CD14-positive monocyte (primary cell): ENCODE measurements at regions not wholly inside any gene's neighbourhood (a gene's known extent, or its start where the extent isn't known, plus 50 kb on each side); places are given as distances from the start of the nearest gene placed in this dataset.

Experiments
- DNase-seq, 3 donors: peaks; one replicate each; pipeline ENCODE4 v3.0.0-alpha.2; 2011 to 2022
- H2AFZ ChIP-seq: 2 replicates; pipeline ENCODE4 v1.6.0; 2012; ENCODE audit warnings: mild to moderate bottlenecking, low read depth, low read length, inconsistent platforms; ENCODE audit not compliant: insufficient read depth, poor library complexity, severe bottlenecking
- H3K27ac ChIP-seq, 2 donors: 1 replicate in 1 of 2; 2 replicates in 1 of 2; pipeline ENCODE4 v1.5.1; 2012 to 2013; ENCODE audit warnings: low read length in 2 of 2, control low read depth in 1 of 2, inconsistent platforms in 1 of 2, low read depth in 1 of 2, mild to moderate bottlenecking in 1 of 2
- H3K27me3 ChIP-seq, 2 donors: one replicate each; pipeline versions ENCODE4 v1.6.0 to v1.6.1; 2011 to 2013; ENCODE audit warnings: low read length in 2 of 2; ENCODE audit not compliant: control insufficient read depth in 2 of 2, insufficient read depth in 2 of 2
- H3K36me3 ChIP-seq, 2 donors: replicated peaks in 1 of 2; 1 replicate in 1 of 2; 2 replicates in 1 of 2; pipeline versions ENCODE4 v1.5.1 to v1.6.1; 2012 to 2013; ENCODE audit warnings: low read length in 2 of 2, control low read depth in 1 of 2, inconsistent platforms in 1 of 2, mild to moderate bottlenecking in 1 of 2; ENCODE audit not compliant: insufficient read depth in 2 of 2, control insufficient read depth in 1 of 2
- H3K4me1 ChIP-seq, 2 donors: 1 replicate in 1 of 2; 2 replicates in 1 of 2; pipeline versions ENCODE4 v1.5.1 to v1.6.1; 2012 to 2013; ENCODE audit warnings: low read length in 2 of 2, control low read depth in 1 of 2, inconsistent platforms in 1 of 2, mild to moderate bottlenecking in 1 of 2, moderate library complexity in 1 of 2; ENCODE audit not compliant: insufficient read depth in 2 of 2, control insufficient read depth in 1 of 2
- H3K4me2 ChIP-seq: replicated peaks from 2 replicates; pipeline ENCODE3; 2012; ENCODE audit warnings: low read length, moderate library complexity, mild to moderate bottlenecking; ENCODE audit not compliant: poor library complexity, severe bottlenecking; ENCODE audit errors: extremely low read depth
- H3K4me3 ChIP-seq, 3 experiments: fragments of 200-600 bp in 1 of 3; sonication (generic) in 1 of 3; replicated peaks in 1 of 3; 1 replicate in 2 of 3; 2 replicates in 1 of 3; pipeline ENCODE4 v1.5.1; 2011 to 2013; ENCODE audit warnings: low read length in 3 of 3, mild to moderate bottlenecking in 3 of 3, control low read depth in 2 of 3, low read depth in 2 of 3, inconsistent platforms in 1 of 3, moderate library complexity in 1 of 3
- H3K79me2 ChIP-seq: 2 replicates; pipeline ENCODE4 v1.6.0; 2012; ENCODE audit warnings: mild to moderate bottlenecking, control low read depth, inconsistent platforms, low read length, moderate library complexity; ENCODE audit not compliant: insufficient read depth
- H3K9ac ChIP-seq: 2 replicates; pipeline ENCODE4 v1.6.0; 2017; ENCODE audit warnings: low read length, mild to moderate bottlenecking; ENCODE audit not compliant: insufficient read depth, poor library complexity, severe bottlenecking
- H3K9me3 ChIP-seq, 2 donors: replicated peaks in 1 of 2; 1 replicate in 1 of 2; 2 replicates in 1 of 2; pipeline versions ENCODE4 v1.5.1 to v1.6.1; 2012 to 2013; ENCODE audit warnings: low read length in 2 of 2, control low read depth in 1 of 2; ENCODE audit not compliant: control insufficient read depth in 1 of 2, insufficient read depth in 1 of 2
- H4K20me1 ChIP-seq: 2 replicates; pipeline ENCODE4 v1.6.0; 2012; ENCODE audit warnings: mild to moderate bottlenecking, low read length, control low read depth, moderate library complexity; ENCODE audit not compliant: insufficient read depth
- H3K27ac Mint-ChIP-seq, 7 donors: one replicate each; pipeline ENCODE4 v1.8.0; 2020; ENCODE audit warnings: mild to moderate bottlenecking in 7 of 7, mixed read lengths in 7 of 7, moderate library complexity in 6 of 7, inconsistent platforms in 2 of 7
- H3K27me3 Mint-ChIP-seq, 3 donors: one replicate each; pipeline ENCODE4 v1.8.0; 2021 to 2022; ENCODE audit warnings: low read depth in 3 of 3, mild to moderate bottlenecking in 3 of 3, mixed read lengths in 3 of 3, moderate library complexity in 3 of 3, inconsistent platforms in 1 of 3
- H3K36me3 Mint-ChIP-seq, 2 donors: one replicate each; pipeline ENCODE4 v1.8.0; 2020; ENCODE audit warnings: mixed read lengths in 2 of 2, inconsistent platforms in 1 of 2, mild to moderate bottlenecking in 1 of 2
- H3K4me1 Mint-ChIP-seq: one replicate; pipeline ENCODE4 v1.8.0; 2020; ENCODE audit warnings: mild to moderate bottlenecking, mixed read lengths
- H3K4me3 Mint-ChIP-seq, 2 donors: one replicate each; pipeline ENCODE4 v1.8.0; 2020; ENCODE audit warnings: mild to moderate bottlenecking in 2 of 2, mixed read lengths in 2 of 2, moderate library complexity in 1 of 2
- H3K9me3 Mint-ChIP-seq, 7 donors: one replicate each; pipeline ENCODE4 v1.8.0; 2020 to 2022; ENCODE audit warnings: mixed read lengths in 7 of 7, mild to moderate bottlenecking in 6 of 7, moderate library complexity in 6 of 7, inconsistent platforms in 2 of 7
- CTCF ChIP-seq: fragments of 200-600 bp; IDR thresholded peaks from one replicate; pipeline ENCODE4 v1.8.0; 2022; ENCODE audit warnings: antibody characterized with exemption, mild to moderate bottlenecking
- WGBS: methylation state at CpG from one replicate; pipeline ENCODE4 v1.1.5; 2013; ENCODE audit warnings: missing lambda C conversion rate; ENCODE audit not compliant: insufficient coverage; 5-methylcytosine and 5-hydroxymethylcytosine counted together
- intact Hi-C, 2 donors: fragments of 100-400 bp; cut with micrococcal nuclease; formaldehyde crosslinking; loops; one replicate each; pipeline versions ENCODE4 v1.15.0 to v1.15.1; 2023

GRCh38 chr9:13900449-13900848 lies 413.5 kb downstream of the NFIB start:
- 76% methylated on average over 2 of the region's 5 CpGs for WGBS
- Mint-ChIP-seq H3K4me1 (no peaks in the 10 kb centered on the region), H3K4me3 (no peak overlapping the region), H3K36me3 (no peaks in the 10 kb centered on the region), H3K27ac (no peak overlapping the region), H3K9me3 (peaks cover 0 to 3% (median 0%) of the 10 kb centered on the region in 7 donors), H3K27me3 (no peaks in the 10 kb centered on the region)
- no peak overlapping the region for H2AFZ ChIP-seq
- H3K4me1 ChIP-seq = no peaks in the 10 kb centered on the region
- H3K27ac ChIP-seq = no peak overlapping the region
- H3K9me3 ChIP-seq = no peaks in the 10 kb centered on the region
- no peaks in the 10 kb centered on the region for H3K79me2 ChIP-seq
- DNase-seq = no peak
- no peak overlapping the region for H3K4me3 ChIP-seq
- intact Hi-C loops = no loop called here
- H3K36me3 ChIP-seq = no peaks in the 10 kb centered on the region
- TF ChIP-seq CTCF = no peak
- no peak overlapping the region for H3K4me2 ChIP-seq
- H3K9ac ChIP-seq = no peak overlapping the region
- no peaks in the 10 kb centered on the region for H4K20me1 ChIP-seq
- no peaks in the 10 kb centered on the region for H3K27me3 ChIP-seq

- H3K36me3 Mint-ChIP-seq = no peaks in the 10 kb centered on the region
- no peak overlapping the region for H3K27ac ChIP-seq
- no peaks in the 10 kb centered on the region for H3K4me1 ChIP-seq
- WGBS = 81% methylated on average over 4 of the region's 7 CpGs
- H3K36me3 ChIP-seq = no peaks in the 10 kb centered on the region
- H3K4me3 Mint-ChIP-seq = no peak overlapping the region
- H3K27me3 Mint-ChIP-seq = no peaks in the 10 kb centered on the region
- H3K4me1 Mint-ChIP-seq = no peaks in the 10 kb centered on the region
- H3K27me3 ChIP-seq = no peaks in the 10 kb centered on the region
- peaks cover 0 to 3% (median 0%) of the 10 kb centered on the region in 7 donors for H3K9me3 Mint-ChIP-seq
- H3K9ac ChIP-seq = no peak overlapping the region
- H4K20me1 ChIP-seq = no peaks in the 10 kb centered on the region
- intact Hi-C loops = no loop called here
- no peak overlapping the region for H3K4me3 ChIP-seq
- H2AFZ ChIP-seq = no peak overlapping the region
- no peak overlapping the region for H3K27ac Mint-ChIP-seq
- H3K4me2 ChIP-seq = no peak overlapping the region
- H3K9me3 ChIP-seq = no peaks in the 10 kb centered on the region
- DNase-seq = no peak
- TF ChIP-seq CTCF = no peak
- H3K79me2 ChIP-seq = no peaks in the 10 kb centered on the region
Measured at GRCh38 chr9:13899924-13900323, 414.0 kb downstream of the NFIB start.
